GM12873 (cell line): ENCODE measurements at regions not wholly inside any gene's neighbourhood (a gene's known extent, or its start where the extent isn't known, plus 50 kb on each side); places are given as distances from the start of the nearest gene placed in this dataset.

Experiments
- TF ChIP-seq, protein P1 (sequence below): IDR thresholded peaks from 2 replicates; pipeline ENCODE4 v1.5.1; 2012; ENCODE audit warnings: low read depth, mild to moderate bottlenecking, moderate library complexity, low read length, control low read depth; ENCODE audit not compliant: insufficient read depth; ENCODE audit errors: missing control alignments

DNA sequence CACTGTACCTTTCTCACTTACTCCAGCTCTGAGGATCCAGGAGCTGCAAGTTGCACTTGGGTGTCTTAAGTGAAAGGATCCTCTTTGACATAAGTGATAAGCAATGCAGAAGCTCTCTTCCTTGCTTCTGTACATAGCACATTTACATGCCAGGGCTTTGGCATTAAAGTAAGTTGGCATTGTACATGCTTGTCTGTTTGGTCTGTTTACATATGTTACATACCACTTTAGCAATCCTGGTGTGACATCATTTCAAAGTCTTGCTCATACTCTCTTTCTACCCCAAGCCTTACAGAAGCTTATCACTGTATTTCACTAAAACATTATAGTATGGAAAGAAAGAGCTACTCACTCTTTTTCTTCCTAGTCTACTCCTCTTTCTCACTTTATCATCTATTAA is 2548.3 kb downstream of the ARAP2 start:
- TF ChIP-seq, protein P1, sequence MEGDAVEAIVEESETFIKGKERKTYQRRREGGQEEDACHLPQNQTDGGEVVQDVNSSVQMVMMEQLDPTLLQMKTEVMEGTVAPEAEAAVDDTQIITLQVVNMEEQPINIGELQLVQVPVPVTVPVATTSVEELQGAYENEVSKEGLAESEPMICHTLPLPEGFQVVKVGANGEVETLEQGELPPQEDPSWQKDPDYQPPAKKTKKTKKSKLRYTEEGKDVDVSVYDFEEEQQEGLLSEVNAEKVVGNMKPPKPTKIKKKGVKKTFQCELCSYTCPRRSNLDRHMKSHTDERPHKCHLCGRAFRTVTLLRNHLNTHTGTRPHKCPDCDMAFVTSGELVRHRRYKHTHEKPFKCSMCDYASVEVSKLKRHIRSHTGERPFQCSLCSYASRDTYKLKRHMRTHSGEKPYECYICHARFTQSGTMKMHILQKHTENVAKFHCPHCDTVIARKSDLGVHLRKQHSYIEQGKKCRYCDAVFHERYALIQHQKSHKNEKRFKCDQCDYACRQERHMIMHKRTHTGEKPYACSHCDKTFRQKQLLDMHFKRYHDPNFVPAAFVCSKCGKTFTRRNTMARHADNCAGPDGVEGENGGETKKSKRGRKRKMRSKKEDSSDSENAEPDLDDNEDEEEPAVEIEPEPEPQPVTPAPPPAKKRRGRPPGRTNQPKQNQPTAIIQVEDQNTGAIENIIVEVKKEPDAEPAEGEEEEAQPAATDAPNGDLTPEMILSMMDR = no peak

GRCh38 chr4:33696586-33696985 is 2547.7 kb downstream of the ARAP2 start:
- TF ChIP-seq, protein P1 = no peak

- TF ChIP-seq, protein P1 = no peak
These were observed 2535.1 kb downstream of the ARAP2 start for GRCh38 chr4:33709247-33709646.

- TF ChIP-seq, protein P1 = no peak
These were observed 2532.5 kb downstream of the ARAP2 start for GRCh38 chr4:33711826-33712225.

DNA sequence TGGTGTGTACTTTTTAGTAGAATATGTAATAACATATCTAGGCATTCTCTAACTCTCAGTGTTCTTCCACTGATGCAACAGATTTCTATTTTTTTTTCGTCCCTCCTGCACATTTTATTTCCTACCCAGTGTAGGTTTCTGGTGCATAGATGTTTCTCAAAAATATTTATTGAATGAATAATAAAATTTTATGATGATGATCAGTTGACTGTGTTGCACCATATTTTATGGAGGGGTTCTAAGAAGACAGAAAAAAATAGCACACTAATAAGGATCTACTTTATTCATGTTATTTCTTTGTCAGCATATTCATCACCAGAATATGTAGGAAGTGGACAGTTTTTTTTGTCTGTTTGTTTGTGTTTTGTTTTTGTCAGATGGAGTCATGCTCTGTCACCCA is 2529.3 kb downstream of the ARAP2 start:
- TF ChIP-seq, protein P1 = no peak

GRCh38 chr4:33715841-33716395 is 2528.4 kb downstream of the ARAP2 start:
- TF ChIP-seq, protein P1 = no peak

DNA sequence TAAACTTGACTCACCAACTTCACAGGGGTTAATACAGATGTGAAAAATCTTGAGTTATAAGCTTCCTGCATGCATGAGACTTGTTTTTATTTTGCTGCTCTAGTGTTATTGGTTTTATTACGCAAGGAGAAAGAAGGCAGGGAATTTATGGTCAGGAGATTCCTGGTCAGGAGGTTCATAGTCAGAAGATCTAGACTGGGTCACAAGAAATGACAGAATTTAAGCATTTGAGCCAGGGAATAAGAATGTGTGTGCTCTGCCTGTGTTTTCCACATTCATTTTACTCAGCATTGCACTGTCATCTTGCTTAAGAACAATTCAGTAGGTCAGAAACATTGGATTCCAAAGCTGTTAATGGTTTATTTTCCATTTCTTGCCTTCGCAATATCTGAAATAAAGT is 2522.1 kb downstream of the ARAP2 start:
- TF ChIP-seq, protein P1 = no peak
